ENCODE measurements at regions not wholly inside any gene's neighbourhood (a gene's known extent, or its start where the extent isn't known, plus 50 kb on each side); places are given as distances from the start of the nearest gene placed in this dataset.
"Not testable (repeated sequence)": the region's sequence is repeated elsewhere in the genome, so short reads cannot be mapped to it uniquely, and the experiment has no call there.

DNA sequence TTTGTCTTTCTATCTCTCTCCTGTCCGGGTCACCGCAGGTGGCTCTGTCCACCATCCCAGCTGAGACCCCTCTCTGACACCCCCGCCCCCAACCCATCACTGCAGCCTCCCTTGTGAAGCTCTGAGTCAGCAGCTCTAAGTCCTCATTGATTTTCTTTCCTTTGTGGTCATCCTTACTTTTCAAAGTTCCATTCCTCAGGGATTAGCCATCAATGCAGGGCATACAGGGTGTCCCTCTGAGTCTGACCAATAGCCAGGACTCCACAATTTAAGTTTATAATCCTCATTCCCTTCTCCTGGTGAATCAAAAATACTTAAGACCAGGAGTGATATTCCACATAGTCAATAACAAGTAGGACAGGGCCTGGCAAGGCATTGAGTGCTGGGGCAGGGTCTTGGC, 333.3 kb upstream of the CNR1 start:
- DNase-seq (ENCODE audit: low read depth): no peak

DNA sequence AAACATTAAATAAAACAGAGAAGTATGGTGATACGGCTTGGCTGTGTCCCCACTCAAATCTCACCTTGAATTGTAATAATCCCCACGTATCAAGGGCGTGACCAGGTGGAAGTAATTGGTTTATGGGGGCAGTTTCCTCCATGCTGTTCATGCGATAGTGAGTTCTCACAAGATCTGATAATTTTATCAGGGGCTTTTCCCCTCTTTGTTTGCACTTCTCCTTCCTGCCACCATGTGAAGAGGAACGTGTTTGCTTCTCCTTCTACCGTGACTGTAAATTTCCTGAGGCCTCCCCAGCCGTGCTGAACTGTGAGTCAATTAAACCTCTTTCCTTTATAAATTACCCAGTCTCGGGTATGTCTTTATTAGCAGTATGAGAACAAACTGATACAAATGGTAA, 331.3 kb upstream of the CNR1 start:
- not testable (repeated sequence) for DNase-seq (ENCODE audit: low read depth)

DNA sequence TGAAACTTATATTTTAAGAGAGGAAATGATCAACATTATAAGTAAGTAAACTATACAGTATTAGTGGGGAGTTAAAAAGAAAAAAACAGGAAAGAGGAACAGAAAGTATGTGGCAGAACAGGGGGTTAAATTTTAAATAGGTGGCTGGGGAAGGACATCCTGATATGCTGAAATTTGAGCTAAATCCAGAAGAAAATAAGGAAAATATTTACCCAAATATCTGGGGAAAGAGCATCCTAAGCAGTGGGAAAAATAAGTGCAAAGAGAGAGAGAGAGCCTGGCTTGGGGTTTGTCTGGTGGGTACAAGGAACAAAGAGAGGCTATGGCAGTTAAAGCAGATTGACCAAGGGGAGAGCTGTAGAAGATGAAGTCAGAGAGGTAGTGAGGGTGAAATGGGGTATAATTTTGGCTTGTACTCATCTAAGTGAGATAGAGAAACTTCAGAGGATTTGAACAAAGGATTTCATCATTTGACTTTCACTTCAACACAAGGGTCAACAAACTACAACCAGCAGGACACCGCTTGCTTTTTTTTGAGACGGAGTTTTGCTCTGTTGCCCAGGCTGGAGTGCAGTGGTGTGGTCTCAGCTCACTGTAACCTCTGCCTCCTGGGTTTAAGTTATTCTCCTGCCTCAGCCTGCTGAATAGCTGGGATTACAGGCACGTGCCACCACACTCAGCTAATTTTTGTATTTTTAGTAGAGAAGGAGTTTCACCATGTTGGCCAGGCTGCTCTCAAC, 328.4 kb upstream of the CNR1 start:
- no peak for DNase-seq (ENCODE audit: low read depth)

DNA sequence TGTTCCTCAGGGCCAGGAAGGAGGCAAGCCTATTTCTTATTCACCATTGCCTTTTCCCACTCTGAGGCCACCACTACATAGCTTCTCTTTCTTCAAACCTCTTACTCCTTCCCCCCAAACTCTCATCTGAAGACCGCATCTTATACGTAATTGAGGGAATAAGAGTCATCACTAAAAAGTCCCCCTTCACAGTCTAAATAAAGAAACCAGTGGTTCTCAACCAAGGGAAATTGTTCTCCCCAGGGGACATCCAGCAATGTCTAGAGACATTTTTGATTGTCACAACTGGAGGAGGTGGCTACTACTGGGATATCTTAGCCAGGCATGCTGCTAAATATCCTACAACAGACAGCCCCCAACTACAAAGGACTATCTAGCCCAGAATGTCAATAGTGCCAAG, 327.6 kb upstream of the CNR1 start:
- DNase-seq (ENCODE audit: low read depth): no peak

DNA sequence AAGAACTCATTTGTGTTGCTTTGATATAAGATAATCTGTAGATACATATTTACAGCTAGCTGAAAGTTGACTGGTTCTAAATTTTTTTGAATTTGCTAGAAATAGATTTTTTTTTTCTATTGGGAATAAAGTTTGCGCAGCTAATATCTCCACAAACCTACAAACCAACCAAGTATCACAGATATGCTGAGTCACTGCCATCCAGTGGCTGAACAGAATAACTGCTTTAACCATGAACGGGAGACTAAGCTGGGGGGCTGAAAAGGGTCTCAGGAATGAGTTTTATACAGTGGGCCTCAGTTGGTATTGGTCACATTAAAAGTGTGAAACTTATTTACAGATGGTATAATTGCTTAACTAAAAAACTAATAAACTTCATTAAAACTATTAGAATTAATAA, 326.7 kb upstream of the CNR1 start:
- peak; percentile 29 for DNase-seq (ENCODE audit: low read depth)

DNA sequence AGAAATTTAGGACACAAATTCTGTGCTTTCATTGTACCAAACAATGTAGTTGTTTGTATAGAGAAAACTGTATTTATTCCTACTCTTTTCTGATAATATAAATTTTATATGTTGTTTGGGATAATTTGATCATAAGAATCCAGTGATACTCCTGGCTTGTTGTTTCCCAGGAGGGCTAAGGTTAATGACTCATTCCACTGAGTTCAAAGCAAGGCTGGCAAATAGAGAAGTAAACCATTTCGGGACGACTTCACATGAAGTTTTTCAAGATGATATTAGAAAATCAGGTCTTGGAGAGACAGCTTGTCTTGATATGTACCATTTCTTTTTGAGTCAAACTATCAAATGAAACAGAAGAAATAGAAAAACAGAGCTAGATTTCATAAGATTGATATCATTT, 326.1 kb upstream of the CNR1 start:
- DNase-seq (ENCODE audit: low read depth): no peak

DNA sequence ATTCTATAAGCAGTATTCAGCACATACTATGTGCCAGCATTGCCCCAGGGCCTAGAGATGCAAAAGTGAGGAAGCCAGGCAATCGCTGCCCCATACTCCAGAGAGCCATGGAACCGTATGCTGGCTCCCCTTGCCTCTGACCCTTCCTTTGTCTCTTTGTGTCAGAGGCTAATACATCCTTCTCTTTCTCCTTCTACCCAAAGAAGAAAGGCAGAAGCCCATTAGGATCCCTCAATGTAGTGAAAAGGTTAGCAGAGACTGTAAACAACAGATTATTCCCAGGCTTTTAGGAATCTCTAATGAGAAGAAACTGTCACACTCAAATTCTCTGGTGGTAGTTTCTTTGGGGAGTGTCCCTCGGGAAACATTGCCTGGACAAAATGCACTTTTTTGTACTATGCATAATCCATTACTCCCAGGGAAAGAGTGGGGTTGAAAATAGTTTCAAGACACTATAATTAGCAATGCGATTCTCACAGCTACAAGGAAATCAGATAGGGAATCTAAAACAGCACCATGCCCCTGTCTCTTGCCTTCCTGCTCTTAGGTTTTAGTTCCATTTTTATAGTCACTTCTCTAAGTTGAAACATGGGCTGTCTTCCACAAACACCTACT, 325.2 kb upstream of the CNR1 start:
- DNase-seq (ENCODE audit: low read depth): no peak

DNA sequence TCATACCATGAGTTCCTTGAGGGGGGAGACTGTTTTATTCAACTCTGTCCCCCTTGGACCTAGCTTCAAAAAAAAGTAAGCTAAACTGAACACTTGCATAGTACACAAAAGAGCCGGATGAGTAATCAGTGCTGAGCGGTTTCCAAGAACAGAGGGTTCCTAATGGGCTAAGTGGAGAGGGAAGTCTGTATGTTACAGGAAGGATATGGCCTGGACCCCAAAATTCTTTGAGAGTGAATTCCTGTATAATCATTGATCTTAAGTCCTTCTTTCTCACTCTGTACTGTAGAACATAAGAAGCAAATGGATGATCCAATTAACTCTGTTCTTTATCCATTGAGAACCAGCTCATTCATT, 324.7 kb upstream of the CNR1 start:
- DNase-seq (ENCODE audit: low read depth): peak; percentile 19

DNA sequence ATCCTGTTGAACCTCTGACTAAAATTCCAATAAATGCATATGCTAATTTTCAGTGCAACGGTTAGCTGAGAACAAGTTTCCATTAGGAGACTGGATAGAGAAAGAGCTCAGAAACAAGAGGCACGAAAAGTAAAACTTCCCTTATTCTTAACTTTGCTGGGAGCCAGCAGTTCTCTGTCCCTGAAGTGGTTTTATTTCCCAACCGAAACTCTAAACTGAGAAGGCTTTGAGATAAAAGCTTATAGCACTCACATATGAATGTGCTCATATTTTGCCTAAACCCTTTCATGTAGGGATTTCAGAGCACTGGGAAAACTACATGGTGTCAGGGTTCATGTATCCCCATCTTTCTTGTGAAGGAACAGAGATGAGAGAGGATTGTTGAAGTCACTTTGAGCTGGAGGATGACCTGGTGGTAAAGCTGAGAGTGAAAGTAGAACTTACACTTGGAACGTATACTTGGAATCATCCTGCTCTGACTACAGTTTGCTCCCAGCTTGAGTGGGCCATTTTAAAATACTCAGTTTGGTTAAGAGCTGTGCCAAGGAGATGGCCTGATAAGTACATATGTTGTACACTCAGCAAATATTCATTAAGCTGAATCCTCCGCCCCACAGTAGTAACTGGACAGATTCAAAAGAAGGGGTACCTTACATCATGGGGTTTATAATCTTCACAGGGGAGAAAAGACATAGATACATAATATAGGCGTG, 324.2 kb upstream of the CNR1 start:
- DNase-seq (ENCODE audit: low read depth): no peak

DNA sequence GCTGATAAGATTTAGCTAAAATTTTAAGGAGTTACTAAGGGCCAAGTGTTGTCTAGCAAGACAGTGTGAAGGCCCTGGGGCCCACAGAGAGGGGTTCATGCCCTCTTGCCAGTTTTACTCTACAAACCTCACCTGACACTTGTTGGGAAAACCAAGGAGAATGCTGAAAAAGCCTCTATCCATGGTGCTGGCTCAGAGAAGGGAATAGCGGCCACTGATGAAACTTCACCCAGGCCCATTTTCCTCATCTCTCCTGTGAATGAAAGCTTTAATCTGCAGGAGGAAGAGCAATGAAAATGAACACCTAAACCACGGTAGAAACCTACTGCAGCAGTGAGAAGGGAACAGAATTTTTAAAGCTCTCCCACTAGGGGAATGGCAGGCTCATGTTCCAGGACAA, 317.3 kb upstream of the CNR1 start:
- no peak for DNase-seq (ENCODE audit: low read depth)

DNA sequence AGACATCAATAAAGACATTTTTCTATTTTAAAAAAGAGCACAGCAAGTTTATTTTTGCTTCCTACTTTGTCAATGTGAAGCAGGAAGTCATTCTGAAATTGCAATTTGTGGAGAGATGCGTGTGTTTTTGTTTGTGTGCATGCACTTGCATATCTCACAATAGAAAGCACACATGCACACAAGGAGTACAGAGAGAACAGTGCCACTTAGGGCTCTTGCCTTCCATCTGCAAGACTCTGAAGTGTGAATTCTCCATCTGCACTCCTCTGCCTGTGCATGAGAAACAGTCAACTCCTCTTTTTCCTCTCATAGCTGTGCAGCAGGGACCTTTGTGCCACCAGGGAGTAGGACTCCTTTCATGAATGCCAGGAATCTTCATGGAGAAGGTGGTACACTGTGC, 316.3 kb upstream of the CNR1 start:
- no peak for DNase-seq (ENCODE audit: low read depth)

DNA sequence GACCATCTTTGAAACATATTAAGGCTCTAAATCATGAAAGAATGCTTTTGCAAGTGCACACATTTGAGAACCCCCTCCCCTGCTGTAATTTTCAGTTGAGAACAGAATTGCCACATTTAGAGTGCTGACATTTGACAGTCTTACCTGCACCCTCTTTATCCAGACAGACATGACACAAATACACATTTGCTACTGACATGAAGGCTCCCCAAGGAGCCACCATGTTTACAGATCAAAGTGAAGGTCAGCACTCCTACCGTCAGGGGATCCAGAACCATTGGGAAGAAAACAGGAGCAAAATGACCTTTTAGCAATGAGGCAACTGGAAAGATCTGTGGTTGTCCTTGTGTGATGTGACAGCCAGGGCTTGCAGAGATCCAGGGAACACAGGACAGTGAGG, 315.4 kb upstream of the CNR1 start:
- no peak for DNase-seq (ENCODE audit: low read depth)

DNA sequence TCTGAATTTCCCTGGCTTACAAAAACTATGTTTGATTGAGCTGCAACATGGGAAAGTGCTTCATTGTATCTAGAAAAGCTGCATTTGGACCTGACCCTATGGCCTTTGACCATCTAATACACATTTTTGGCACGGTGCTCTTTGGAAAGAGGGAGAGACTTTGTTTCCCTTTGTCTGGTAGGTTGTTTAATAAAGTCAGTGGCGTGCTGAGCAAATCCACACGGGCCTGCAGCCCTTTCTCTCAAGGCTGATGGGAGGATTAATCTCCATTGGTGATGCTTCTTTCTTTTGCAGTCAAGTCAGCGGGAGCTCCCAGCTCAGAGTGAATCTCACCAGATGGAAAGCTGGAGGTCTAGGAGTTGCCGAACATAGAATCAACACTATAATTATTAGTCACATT, 314.7 kb upstream of the CNR1 start:
- no peak for DNase-seq (ENCODE audit: low read depth)

DNA sequence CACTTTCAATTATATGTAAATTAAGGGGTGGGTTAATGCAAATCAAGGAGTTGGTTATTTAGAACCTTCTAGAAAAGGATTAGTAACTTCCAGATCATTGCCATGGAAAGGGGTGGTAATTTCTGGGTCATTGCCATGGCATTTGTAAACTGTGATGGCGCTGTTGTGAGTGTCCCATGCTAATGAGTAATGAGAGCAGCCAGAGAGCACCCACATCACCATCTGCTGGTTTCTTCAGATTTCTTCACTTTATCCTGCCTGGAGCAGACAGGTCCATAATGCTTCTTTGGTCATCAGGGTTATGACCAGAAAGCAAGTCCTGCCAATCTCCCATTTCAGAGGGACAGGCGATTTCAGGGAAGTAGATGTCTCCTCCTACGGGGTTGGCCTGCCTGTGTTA, 311.3 kb upstream of the CNR1 start:
- DNase-seq (ENCODE audit: low read depth): peak; percentile 20

DNA sequence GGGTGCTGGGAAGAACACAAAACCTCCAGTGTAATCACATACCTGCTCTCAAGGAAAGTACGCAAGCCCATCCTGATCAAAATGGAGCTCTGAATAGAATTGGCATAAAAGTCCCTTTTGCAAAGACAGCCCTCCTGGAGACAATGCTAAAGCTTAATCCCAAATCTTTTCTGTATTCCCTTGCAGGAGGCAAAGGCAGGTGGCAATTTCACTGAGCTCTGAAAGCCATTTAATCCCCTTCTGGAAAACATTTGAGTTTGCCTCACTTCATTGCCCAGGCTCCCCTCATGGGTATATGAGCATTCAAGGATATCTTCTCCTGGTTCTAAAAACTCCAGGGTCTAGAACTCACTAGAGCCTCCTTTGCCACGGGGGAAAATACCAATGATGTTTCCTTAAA, 310.2 kb upstream of the CNR1 start:
- no peak for DNase-seq (ENCODE audit: low read depth)

DNA sequence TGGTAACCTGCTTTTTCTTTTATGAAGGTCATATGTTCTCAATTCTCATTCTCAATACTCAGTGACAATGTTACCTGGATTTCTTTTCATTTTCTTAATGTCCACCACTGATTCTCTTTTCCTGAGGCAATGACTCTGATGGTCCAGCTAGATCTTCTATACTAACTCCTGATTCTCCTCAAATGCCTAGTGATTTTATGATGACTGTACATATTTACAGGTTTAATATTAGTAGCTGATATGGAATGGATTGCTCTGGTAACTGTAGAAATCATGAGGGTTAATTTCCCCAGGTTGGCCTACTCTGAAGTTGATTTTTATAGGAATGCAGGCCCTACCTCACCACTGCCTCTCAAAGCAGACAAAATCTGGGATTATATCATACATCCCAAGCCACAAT, 308.6 kb upstream of the CNR1 start:
- DNase-seq (ENCODE audit: low read depth): no peak

DNA sequence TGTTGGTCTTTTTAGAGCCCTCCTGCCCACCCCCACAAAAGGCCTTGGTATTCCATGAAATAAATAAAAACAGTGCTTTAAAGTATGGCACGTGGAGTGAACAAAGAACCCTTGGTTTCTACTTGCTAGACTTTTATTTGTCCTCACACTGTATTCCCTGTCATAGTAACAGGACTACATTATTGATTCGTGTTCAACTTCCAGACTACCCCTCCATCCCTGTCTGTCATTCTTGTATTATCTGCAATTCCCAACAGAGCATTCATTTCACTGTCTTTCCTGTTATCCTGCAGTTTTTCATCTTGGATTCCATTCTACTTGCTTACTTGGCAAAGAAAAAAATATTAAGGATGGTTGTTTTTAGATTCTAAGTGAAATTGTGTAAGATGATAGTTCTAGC, 307.4 kb upstream of the CNR1 start:
- DNase-seq (ENCODE audit: low read depth): no peak

DNA sequence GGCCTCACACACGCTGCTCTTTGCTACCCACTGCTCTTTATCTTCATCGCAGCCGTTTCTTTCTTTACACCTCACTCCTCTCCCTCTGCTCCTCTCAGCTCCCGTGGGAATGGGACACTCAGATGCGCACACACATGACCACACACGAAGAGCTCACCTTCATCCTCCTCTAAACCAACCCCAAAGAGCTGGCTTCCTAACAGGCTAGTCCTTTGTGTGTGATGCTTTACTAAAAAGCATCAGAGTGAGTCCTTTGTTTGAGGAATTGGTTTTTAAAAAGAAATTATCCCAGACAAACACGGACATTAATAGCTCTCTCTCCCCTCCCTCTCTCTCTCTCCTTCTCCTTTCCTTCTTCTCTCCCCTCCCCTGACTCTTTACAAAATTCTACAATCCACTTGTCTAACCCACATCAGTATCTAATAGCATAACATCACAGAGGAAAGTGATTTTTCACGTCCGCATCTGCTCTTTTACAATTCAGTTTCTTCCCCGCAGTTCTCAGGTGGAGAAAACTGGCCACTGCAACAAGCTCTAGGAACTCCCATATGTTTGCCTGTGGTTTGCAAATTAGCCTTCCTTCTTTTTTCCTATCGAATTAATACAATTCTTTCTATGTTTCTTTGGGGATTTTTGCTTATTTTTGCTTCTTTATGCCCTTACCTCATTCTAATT, 306.8 kb upstream of the CNR1 start:
- DNase-seq (ENCODE audit: low read depth): no peak

DNA sequence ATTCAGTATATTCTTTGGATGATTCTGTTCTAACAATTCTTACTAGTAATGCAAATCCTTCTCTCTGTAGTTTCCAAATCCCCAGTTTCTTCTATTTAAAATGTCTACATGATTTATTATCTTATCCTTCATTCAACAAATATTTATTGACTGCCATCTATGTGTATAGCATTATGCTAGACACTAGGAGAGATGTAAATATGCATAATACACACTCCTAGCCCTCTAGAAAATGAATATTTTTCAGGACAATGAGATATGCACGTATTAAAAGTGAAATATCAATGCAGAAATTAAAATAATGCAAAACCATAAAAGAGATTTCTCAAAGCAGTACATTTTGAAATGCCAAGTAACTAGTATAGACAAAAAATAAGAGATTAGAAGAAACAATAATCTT, 293.5 kb upstream of the CNR1 start:
- DNase-seq (ENCODE audit: low read depth): no peak

DNA sequence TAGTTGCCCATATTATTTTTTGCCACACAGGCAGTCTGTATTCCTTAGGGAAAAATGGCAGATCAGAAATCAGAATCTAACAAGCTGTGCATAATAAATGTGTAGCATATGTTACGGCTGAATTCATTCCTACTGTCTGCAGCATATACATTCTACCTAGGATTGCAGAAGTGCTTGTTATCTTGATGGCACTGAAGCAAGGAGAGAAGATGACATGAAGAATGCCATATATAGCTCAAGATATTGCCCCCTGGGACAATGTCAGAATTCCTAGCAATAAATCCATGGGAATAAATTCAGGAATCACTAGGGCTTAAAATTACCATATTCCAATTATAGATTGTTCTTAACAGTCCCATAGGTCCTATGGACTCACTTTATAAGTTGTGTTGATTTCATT, 293.0 kb upstream of the CNR1 start:
- no peak for DNase-seq (ENCODE audit: low read depth)

DNA sequence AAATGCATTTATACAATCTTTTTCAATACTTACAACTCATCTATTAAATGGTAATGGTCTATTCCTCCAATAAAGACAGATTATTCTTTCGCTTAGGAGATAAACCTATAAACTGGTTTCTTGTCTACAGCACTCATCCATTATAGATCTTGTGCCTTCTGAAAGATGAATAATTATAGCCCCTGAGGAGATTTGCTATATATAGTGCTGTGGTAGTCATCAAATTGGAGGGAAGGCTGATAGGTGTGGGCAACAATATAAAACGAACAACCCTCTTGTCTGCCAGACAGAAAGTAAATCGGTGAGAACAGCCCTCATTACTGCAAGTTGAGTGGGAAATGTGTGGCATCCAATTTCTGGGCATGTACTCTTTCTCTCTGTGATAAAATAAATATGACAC, 292.5 kb upstream of the CNR1 start:
- DNase-seq (ENCODE audit: low read depth): no peak

DNA sequence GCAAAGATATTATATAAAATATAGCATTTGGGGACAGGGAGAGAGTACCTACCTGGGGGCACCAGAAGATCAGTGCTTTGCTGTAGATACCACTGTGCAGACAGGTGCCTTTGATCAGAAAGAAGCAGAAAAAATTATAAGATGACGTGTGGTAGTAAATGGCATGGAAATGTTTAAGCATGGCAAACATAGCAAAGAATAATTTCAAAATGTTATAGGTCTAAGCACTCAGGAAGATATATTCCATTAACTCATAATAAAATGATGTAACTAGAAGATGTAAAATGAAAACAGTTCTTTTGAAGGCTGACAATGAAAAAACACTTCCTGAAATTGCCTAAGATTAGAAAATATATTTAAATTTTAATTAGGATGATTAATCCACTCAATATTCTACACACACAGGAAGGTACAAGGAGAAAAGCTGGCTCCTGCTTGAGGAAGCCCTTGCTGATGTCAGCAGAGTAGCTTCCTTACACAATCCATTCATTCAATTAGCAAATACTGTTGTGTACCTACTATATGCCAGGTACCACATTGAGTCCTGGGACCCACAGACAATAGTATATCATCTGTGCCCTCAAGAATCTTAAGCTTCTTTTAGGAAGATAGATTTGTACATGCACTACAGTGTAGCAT, 290.2 kb upstream of the CNR1 start:
- no peak for DNase-seq (ENCODE audit: low read depth)

DNA sequence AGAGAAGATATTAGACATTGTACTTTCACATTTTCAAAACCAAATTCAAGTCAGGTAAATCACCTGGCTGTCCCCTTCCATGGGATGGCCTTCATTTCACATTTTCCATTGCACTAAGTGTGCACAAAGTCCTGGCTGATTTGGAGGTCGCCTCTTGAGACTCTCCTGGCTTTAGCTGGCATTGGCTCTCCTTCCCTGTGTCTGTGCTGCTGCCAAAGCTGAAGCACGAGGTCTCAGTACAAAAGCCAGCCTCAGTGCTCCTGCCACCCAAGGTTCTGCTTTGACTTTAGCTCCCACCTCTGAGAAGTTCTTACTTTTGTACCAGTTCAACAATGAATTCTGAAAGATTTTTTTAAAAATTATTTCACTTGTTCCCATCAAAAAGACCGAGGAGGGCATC, 289.2 kb upstream of the CNR1 start:
- DNase-seq (ENCODE audit: low read depth): no peak

Data from ELR (cell line).